Astrocyte of the spinal cord (primary cell): ENCODE measurements at regions not wholly inside any gene's neighbourhood (a gene's known extent, or its start where the extent isn't known, plus 50 kb on each side); places are given as distances from the start of the nearest gene placed in this dataset.
"Not testable (repeated sequence)": the region's sequence is repeated elsewhere in the genome, so short reads cannot be mapped to it uniquely, and the experiment has no call there.

Experiments
- DNase-seq: peaks from one replicate; pipeline ENCODE4 v3.0.0; 2011; ENCODE audit warnings: low read depth, low spot score
- H3K4me3 ChIP-seq: 2 replicates; pipeline ENCODE4 v1.5.1; 2011; ENCODE audit warnings: low read depth, mild to moderate bottlenecking, low read length, moderate library complexity
- CTCF ChIP-seq: IDR thresholded peaks from 2 replicates; pipeline ENCODE4 v1.5.1; 2012; ENCODE audit warnings: low read depth, mild to moderate bottlenecking, low read length, inconsistent platforms
- in situ Hi-C: cut with HindIII; loops from 2 replicates; pipeline ENCODE4 v1.10.0; 2017; ENCODE audit warnings: low sequenced_read_pairs

- no peak for TF ChIP-seq CTCF
- DNase-seq: no peak
- no peak overlapping the region for H3K4me3 ChIP-seq
- in situ Hi-C loops: no loop called here
These were observed 153.9 kb downstream of the SPANXN3 start for GRCh38 chrX:143363419-143363818.

- DNase-seq: no peak
- H3K4me3 ChIP-seq: no peak overlapping the region
- no peak for TF ChIP-seq CTCF
- in situ Hi-C loops: no loop called here
These were observed 177.1 kb downstream of the SPANXN3 start for GRCh38 chrX:143340190-143340589.

GRCh38 chrX:143336261-143336660 is 181.0 kb downstream of the SPANXN3 start:
- H3K4me3 ChIP-seq: no peak overlapping the region
- no peak for TF ChIP-seq CTCF
- DNase-seq: no peak
- in situ Hi-C loops: no loop called here

GRCh38 chrX:143319526-143319925 is 197.7 kb downstream of the SPANXN3 start:
- H3K4me3 ChIP-seq: no peak overlapping the region
- TF ChIP-seq CTCF: no peak
- no peak for DNase-seq
- in situ Hi-C loops: no loop called here

GRCh38 chrX:143318857-143319256 is 198.4 kb downstream of the SPANXN3 start:
- H3K4me3 ChIP-seq, DNase-seq, in situ Hi-C loops: not testable (repeated sequence)

GRCh38 chrX:143306991-143307937 is 210.0 kb downstream of the SPANXN3 start:
- H3K4me3 ChIP-seq: no peak overlapping the region
- in situ Hi-C loops: no loop called here
- DNase-seq: no peak
- no peak for TF ChIP-seq CTCF

GRCh38 chrX:143304518-143304917 is 212.8 kb downstream of the SPANXN3 start:
- in situ Hi-C loops: no loop called here

More at GRCh38 chrX:143304518-143304917, 212.8 kb downstream of the SPANXN3 start:
- TF ChIP-seq CTCF: no peak
- H3K4me3 ChIP-seq: no peak overlapping the region
- no peak for DNase-seq
